RPMI7951 (cell line): ENCODE measurements at regions not wholly inside any gene's neighbourhood (a gene's known extent, or its start where the extent isn't known, plus 50 kb on each side); places are given as distances from the start of the nearest gene placed in this dataset.
"Not testable (repeated sequence)": the region's sequence is repeated elsewhere in the genome, so short reads cannot be mapped to it uniquely, and the experiment has no call there.

Experiments used
- DNase-seq: peaks from one replicate; pipeline ENCODE4 v3.0.0-alpha.2; 2012; ENCODE audit warnings: low read depth

- DNase-seq: peak; percentile 54
These were observed 178.1 kb downstream of the POTEB3 start for GRCh38 chr15:21261965-21262850.

DNA sequence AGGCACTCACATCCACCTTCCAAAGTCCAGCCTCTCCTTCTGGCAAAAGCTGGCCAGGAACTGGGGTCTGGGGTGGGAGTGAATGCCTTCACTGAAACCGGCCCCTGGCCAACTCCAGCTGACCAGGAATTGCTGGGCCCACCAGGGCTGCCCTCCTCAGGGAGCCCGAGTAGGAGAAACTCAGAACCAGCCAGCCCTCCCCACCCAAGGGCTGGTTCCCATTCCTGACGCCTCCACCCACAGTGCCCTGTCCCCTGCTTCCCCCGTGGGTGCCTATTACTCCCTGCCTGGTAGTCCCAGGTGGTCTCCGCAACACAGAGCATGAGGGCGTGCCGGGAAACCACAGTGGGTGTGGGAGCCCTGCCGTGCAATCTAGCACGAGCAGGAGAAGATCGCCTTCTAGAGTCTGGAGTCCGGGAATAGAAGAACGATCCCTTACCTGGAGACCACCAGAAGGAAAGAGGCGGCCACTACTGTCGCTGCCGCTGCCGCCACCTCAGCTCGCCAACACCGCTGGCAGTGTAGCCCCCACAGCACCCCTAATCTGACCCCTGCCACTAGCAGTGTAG lies 178.8 kb downstream of the POTEB3 start:
- DNase-seq: no peak

GRCh38 chr15:21260966-21261395 lies 179.3 kb downstream of the POTEB3 start:
- DNase-seq: peak; percentile 54

DNA sequence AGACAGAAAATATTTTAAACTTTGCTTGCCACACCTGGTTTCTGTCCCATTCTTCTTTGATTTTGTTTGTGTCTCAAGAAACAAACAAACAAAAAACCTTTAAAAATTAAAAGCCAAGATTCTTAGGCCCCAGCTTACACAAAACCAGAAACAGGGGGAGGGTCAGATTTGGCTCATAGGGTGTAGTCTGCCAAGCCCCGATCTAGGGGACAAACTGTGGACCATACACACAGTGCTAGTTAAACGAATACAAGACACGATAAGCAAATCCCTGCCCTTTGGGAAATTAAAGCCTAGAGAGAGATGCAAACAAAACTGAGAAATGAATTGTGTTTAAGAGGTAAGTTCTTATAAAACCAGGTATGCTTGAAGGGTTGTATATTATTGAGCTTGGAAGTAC lies 181.7 kb downstream of the POTEB3 start:
- not testable (repeated sequence) for DNase-seq

- not testable (repeated sequence) for DNase-seq
These were observed 190.7 kb downstream of the POTEB3 start for GRCh38 chr15:21249508-21250019.
